HG03060 (cell line): ENCODE measurements at regions not wholly inside any gene's neighbourhood (a gene's known extent, or its start where the extent isn't known, plus 50 kb on each side); places are given as distances from the start of the nearest gene placed in this dataset.
"Not testable (repeated sequence)": the region's sequence is repeated elsewhere in the genome, so short reads cannot be mapped to it uniquely, and the experiment has no call there.

Source experiments
- ATAC-seq: cut with Tn5 transposase; IDR thresholded peaks from one replicate; pipeline ENCODE4 v1.9.1; 2021; ENCODE audit warnings: low read depth, moderate number of reproducible peaks; ENCODE audit not compliant: unreplicated experiment

DNA sequence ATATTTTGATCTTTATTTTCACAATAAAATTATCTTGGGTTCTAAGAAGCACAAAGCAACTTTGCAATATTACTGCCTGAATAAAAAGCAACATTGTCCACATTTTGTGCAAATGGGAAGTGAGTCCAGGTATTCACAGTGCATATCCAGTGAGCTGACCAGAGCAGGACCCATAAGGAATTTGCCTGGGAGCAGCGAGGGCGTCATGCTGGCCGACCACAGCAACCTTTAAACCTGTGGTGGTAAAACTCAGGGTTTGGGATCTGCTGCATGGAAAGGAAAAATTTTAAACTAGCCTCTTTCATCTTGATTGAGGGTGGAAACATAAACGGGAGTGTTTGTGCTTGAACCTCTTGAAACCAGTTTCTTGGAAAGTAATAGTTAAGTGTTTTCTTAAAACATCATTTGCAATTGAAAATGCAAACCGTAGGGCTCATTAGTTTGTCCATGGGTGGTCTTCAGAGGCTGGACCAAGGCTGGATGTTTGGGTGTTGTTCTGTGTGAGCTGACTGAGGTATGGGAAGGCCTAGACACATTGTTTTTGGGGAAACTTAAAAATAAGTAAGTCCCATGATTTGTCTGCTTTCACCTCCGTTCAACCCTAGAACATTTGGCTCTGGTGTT is 85.0 kb upstream of the ANKH start:
- no peak for ATAC-seq

DNA sequence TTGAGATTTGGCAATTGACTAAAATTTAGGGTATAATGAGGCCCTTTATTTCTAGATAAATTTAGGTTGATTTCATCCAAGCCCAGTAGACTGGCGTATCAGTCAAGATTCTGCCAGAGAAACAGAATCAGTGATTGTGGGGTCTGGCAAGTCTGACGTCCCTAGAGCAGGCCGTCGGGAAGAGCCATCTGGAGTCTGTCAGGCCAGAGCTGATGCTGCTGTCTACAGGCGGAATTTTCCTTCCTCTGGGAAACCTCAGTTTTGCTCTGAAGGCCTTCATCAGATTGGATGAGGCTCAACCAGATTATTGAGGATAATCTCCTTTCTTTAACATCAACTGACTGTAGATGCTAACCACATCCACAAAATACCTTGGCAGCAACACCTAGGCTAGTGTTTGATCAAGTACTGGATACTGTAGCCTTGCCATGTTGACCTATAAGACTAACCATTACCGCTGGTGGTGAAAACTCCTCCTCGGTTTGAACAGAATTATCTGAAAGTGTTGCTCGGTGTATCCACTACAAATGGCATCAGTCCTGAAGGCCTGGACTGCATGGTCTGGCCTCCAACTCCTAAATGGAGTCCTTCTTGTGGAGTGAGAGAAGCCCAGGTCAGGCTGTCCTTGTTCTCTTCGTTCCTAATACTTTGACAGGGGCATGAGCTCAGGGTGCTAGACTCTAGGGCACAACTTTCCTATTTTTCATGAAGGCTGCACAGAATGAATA is 83.2 kb upstream of the ANKH start:
- no peak for ATAC-seq

DNA sequence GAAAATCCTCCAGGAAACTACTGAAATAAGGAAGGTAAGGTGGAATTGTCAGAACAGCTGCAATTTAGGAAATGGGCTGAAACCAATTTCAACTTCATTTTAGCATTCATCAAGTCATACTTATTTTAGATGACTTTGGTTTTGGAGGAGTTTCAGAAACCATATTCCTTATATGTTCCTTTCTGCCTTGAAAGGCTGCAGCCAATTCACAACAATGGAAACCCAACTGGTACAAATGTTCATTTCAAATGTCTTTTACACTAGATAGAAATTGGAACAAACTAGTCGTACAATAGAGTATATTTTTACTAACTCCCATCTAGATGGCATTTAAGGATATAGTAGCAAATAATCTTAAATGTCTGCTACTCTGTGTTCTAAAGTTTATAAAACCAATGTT is 82.6 kb upstream of the ANKH start:
- no peak for ATAC-seq

DNA sequence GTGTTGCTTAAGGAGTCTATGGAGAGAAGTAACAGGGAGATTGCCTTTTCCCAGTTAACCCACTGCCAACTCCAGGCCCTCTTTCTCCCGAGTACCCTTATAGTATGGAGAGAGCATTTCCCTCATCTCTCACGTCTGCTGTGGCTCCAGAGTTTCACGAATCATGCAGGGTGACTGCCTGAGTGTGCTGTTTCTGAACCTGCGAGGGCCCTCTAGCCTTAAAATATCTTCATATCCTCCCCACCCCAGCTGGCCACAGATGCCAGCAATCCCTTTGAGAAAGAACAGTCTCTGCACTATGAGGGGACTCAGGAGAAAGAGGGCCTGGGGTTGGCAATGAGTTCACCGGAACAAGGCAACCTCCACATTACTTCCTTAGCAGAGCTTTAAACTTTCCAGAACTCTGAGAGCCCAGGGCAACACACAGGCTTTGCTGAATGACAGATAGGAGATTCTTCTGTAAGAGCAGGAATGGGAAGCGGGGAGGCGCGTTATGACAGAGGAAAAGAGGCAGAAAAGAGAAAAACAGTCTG is 81.6 kb upstream of the ANKH start:
- ATAC-seq = no peak

DNA sequence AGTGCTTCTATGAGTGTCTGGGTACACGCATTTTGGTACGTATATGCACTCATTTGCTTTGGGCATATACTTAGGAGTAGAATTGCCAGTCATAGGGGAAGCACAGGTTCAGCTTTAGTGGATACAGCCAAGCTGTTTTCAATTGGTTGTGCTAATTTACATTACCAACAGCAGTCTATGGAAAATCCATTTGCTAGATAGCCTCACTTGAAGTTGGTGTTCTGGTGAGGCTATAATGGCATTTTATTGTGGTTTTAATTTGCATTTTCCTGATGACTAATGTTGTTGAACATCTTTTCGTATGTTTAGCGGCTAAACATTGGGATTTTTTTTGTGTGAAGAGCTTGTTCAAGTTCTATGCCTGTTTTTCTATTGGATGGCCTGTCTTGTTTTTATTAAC is 76.8 kb upstream of the ANKH start:
- no peak for ATAC-seq

DNA sequence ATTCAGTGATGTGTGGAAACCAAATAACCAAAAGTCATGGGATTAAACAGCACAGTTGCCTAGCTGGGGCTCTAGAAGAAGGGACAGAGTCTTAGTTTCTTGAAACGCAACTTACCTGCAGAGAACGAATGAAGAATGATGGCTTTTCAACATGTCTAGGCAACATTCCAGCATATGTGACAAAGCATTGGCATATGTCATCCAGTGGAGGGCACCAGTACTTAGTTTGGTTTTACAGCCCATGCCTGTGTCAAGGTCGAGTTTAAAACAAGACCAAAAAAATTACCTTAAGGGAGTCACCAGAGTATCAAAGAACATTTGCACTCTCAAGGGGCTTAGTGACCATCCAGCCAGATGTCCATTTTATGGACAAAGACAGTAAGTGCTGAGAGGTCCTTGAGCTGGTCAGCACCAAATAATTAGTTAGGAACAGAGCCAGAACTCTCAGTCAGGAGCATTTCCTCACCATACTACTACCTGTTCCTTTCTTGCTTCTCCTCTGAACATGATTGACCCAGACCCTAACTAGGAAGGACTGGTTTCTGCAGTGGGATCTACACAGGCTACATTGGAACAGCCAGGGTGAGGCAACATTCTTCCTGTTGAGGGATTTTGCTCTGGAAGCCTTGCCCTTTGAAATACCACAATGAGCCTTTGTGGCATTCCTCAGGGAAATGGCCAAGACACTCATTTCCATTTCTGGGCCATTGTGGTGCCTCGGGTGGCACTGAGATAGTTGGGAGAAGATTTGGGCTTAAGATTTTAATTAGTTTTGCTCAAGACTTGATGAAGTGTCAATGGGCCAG is 75.4 kb upstream of the ANKH start:
- ATAC-seq = no peak

DNA sequence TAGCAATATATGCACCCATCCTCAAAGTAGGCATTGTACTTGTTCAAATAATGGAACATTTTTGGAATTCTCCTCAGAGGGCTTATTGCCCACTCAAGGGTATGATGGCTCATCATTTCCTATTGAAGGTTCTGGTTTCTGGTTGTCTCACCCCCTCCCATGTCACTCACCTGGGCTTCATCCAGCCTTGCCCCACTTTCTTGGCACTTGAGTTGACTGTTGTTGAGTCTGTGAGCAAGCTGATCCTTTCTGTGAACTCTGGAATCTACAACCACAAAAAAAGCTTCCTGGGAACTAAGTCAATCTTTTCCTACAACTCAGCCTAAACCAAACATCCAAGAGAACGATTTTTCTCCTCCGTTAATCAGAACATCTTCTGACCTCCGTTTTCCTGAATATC is 73.9 kb upstream of the ANKH start:
- no peak for ATAC-seq

DNA sequence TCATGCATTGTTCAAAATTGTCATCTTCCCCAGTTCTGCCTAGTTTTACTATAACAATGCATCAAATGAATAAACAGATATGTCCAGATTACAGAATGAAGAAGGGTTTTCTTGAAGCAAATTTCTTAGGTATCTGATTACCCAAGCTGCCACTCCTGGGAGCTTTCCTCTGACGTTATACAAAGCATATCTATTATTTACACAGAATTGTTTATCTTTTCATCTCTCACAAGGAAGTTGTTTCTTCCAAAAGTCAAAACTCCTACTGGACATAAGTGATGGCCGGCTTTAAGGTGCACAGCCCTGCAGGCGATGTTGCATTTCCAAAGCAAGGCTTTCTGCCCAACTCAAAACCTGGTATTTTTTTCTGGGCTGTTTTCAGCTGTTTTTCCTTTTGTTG is 73.4 kb upstream of the ANKH start:
- ATAC-seq = no peak

DNA sequence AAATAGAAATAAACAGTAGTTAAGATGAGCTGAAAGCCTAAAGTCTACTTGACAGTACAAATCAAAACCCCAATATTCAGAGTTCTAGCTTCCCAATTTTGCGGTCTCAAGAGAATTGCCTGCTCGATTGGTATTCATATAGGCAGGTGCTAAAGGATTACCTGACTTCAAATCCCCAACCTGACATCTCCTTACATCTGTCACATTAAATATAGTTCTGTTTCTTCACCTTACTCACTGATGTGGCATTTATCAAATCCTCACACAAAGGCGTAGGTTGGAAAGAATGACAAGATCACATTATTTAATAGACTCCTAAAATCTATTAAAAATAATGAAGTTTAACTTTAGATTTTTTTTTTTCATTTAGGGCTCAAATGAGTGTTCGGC is 72.8 kb upstream of the ANKH start:
- no peak for ATAC-seq

DNA sequence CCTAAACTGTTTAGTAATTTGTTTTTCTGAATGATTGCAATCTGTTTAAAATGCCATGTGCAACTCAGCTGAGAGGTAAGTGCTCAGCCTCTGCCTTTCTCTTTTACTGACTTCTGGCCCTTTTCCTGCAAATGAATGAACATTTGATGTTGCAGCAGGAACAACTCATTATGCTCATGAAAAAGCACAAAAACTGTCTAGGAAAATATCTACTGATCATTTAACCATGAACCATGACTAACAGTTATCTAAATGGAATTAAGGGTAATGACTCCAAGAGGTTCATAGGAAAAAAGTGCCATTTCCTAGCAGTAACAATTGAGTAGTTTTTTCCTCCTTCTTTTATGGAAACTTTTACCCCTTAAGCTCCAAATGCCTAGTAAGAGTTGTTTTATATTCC is 70.6 kb upstream of the ANKH start:
- ATAC-seq = no peak

DNA sequence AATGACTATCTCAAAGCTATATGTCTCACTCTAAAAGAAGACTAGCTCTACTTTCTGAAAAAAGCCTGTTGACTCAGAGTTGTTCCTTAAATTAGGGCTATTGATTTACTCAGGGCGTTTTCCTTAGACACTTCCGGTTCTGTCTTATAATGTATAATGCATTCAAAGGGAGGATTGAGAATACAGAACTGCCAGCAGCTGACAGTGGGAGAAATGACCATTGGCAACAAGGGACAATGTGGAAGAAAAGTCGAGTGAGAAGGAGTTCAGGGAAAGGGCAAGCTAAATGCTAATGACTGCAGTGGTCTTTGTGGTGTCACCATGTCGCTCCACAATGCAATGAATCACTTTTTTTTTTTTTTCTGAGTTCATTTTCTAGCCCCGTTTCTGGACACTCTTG is 65.7 kb upstream of the ANKH start:
- no peak for ATAC-seq

DNA sequence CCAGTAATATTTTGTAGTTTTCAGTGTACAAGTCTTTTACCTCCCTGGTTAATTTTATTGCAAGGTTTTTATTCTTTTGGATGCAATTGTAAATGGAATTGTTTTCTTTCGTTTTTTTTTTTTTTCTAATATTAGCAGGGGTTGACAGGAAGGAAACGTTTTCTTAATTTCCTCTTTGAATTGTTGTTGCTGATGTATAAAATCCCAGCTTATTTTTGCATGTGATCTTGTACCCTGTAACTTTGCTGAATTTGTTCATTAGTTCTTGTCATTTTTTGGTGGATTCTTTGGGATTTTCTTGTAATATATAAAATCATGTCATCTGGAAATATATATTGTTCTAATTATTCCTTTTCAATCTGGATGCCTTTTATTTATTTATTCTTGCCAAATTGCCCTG is 65.0 kb upstream of the ANKH start:
- ATAC-seq = no peak

DNA sequence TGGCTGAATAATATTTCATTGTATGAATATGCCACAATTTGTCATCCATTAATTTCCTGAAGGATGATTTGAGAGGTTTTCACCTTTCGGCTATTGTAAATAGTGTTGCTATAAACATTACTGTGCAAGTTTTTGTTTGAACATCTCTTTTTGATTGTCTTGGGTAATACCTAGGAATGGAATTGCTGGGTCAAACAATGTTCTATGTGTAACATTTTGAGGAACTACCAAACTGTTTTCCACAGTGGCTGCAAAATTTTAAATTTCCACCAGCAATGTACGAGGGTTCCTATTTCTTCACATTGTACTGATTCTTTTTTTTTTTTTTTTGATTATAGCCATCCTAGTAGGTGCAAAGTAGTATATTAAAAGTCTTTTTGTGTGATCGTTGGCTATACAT is 63.8 kb upstream of the ANKH start:
- no peak for ATAC-seq

DNA sequence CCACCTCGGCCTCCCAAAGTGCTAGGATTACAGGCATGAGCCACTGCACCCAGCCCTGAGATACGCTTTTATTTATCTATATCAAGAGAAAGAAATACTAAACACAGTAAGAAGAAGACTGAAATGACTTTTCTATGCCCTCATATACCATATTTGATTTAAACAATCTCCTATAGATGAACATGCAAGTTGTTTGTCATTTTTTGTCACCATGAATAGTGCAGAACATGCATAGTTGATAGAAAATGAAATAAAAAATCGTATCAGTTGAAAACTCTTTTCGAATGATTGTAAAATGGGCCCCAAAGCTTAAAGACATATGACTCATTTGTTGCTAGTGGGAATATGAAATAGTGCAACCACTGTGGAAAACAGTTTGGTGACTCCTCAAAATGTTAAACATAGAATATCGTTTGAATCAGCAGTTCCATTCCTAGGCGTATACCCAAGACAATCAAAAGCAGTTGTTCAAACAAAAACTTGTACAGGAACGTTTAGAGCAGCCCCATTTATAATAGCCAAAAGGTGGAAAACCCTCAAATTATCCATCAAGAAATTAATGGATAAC is 61.4 kb upstream of the ANKH start:
- ATAC-seq = no peak

DNA sequence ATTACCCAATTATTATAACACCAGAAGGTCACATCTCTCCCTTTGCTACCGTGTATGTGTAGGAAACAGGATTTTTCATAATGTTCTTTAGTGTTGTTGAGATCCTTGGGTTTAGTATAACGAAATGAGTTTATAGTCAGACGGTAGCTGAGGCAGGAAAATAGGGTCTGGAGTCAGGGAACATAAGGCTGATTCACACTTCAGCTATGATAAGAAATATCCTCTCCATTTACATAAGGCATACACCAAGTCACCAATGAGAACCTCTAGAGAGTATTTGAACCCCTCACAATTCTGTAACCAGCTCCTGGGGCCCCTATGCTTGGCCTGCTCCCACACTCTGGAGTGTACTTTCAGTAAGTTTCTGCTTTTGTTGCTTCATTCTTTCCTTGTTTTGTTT is 58.9 kb upstream of the ANKH start:
- no peak for ATAC-seq

DNA sequence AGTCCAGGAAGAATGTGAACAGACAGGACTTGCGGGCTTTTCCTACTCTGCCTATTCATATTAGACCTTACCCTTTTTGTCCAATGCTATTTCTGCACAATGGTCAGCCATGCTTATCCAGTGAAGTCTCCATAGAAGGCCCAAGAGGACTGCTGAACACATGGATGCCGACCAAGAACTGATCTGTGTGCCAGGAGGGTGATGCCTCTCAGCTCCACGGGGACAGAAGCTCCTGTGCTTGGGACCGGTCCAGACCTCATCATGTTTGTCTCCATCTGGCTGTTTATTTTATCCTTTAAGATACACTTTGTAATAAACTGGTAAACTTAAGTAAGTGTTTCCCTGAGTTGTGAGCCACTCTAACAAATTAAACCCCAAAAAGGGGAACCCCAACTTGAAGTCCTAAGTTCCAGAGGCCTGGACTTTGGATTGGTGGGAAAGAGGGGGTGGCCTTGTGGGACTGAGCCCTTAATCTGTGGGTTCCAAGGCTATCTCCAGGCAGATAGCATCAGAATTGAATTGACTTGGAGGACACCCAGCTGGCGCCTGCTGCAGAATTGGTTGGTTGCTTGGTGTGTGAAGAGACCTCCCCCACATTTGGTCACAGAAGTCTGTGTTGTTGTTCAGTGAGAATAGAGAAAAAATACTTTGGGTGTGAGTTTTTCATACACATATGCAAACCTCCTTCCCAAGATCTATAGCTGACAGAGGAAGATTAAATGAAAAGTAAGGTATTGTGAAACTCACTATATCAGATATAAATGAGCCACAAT is 57.9 kb upstream of the ANKH start:
- ATAC-seq = no peak

DNA sequence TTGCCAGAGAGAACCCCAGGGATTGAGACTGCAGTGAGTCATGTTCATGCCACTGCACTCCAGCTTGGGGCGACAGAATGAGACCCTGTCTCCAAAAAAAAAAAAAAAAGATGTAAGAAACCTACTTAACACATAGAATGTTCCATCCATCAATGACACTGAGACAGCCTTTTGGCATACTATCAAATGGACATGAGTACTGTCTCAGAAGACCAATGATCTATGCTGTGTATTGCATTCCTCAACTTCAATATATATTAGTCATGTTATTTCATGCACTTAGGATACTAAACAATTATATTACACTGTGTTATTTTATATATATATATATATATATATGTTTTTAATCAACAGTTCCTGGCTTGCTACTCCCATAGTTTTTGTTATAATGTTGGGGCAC is 57.1 kb upstream of the ANKH start:
- no peak for ATAC-seq

DNA sequence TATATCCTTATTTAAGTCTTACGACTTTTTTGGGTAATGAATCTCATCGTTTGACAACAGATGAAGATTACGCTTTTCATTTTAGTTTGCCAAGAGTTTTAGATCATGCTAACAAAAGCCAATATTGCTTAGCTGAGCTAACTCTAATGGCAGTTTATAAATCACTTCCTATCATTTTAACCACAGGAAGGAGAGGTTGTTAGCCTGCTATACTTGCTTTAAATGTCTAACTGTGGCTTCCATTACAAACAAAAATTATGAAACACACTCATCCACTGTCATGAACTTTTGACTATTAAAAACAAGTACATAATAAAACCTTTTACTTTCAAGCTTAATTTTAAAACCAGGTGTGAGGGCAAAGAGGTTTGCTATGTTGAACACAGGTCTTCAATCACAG is 53.7 kb upstream of the ANKH start:
- no peak for ATAC-seq

DNA sequence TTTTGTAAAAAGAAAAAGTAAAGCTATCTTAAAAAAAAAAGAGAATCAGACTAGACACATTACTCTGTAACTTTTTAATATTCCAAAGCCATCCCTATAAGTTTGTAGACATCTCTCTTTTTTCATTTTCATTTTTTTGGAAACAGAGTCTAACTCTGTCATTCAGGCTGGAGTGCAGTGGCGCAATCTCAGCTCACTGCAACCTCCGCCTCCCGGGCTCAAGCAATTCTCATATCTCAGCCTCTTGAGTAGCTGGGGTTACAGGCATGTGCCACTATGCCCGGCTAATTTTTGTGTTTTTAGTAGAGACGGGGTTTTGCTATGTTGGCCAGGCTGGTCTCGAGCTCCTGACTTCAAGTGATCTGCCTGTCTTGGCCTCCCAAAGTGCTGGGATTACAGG is 51.4 kb upstream of the ANKH start:
- not testable (repeated sequence) for ATAC-seq

DNA sequence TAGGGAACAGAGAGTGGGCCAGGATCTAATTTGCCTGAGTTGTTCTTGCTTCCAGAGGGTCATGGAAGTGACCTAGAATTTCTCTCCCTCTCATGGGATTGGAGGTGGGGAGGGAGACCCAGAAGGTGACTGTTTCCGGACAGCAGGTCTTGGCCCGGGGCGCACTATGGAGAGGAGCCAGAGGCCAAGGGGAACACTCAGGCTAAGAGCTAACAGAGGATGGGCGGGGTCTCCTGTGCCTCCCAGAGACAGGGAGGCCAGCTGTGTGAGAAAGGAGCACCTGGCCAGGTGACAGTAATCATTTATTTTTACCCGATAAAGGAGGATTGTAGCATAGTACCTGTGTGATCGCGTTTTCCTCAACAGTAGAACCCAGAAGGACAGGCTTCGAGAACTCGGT is 50.9 kb upstream of the ANKH start:
- ATAC-seq = no peak
